LNCaP clone FGC (cell line): ENCODE measurements at regions not wholly inside any gene's neighbourhood (a gene's known extent, or its start where the extent isn't known, plus 50 kb on each side); places are given as distances from the start of the nearest gene placed in this dataset.

Experiments
- DNase-seq: peaks from one replicate; pipeline ENCODE4 v3.0.0-alpha.2; 2011; ENCODE audit warnings: low read depth
- H3K4me3 ChIP-seq: 2 replicates; pipeline ENCODE4 v1.5.1; 2011; ENCODE audit warnings: mild to moderate bottlenecking, low read depth, low read length, control low read depth
- CTCF ChIP-seq: IDR thresholded peaks from 2 replicates; pipeline ENCODE4 v1.5.1; 2012; ENCODE audit warnings: mild to moderate bottlenecking; ENCODE audit not compliant: control insufficient read depth, insufficient read depth; ENCODE audit errors: extremely low read depth

DNA sequence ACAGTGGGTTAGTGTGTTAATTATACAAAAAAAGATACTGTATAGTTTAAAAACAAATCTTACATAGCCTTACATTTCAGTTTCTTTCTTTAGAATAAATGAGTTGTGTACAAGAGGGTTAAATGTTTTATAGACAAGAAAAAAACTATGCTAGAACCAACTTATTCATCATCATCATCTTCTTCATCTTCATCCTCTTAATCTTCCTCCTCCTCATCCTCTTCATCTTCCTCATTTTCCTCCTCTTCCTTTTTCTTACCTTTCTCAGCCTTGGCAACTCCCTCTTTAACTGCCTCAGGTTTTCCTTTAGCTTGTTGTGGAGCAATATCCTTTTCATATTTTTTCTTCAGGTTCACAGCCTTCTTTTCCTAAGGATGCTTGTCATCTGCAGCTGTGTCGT is 53.7 kb downstream of the RPS12 start:
- TF ChIP-seq CTCF, result no peak
- no peak overlapping the region for H3K4me3 ChIP-seq
- DNase-seq, result no peak

GRCh38 chr6:132872923-132873322 is 58.6 kb downstream of the RPS12 start:
- H3K4me3 ChIP-seq, result no peak overlapping the region
- DNase-seq, result no peak
- no peak for TF ChIP-seq CTCF

DNA sequence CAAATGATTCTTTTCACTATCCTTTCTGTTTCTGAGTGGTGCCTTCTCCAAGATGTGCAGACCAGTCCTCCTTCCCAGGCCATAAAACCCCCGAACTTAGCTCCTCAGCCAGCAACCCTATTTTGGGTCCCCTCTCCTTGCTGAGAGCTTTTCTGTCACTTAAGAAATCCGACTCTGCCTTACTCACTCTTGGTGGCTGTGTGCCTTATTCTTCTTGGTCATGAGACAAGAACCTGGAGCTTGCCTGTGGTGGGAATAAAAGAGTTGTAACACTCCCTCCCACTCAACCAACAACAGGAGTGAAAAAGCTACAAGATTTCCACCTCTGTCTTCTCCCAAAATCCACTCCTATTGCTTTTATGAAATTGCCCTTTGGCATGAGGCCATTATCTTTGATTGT is 62.6 kb downstream of the RPS12 start:
- no peak for DNase-seq
- no peak overlapping the region for H3K4me3 ChIP-seq
- TF ChIP-seq CTCF, result no peak

GRCh38 chr6:132887204-132887603 is 72.8 kb downstream of the RPS12 start:
- DNase-seq, result no peak
- TF ChIP-seq CTCF, result no peak
- H3K4me3 ChIP-seq, result no peak overlapping the region

- no peak for DNase-seq
- H3K4me3 ChIP-seq, result no peak overlapping the region
- TF ChIP-seq CTCF, result no peak
Measured at GRCh38 chr6:132888701-132889100, 74.3 kb downstream of the RPS12 start.

- no peak overlapping the region for H3K4me3 ChIP-seq
- DNase-seq, result no peak
- TF ChIP-seq CTCF, result no peak
Measured at GRCh38 chr6:132892929-132893771, 78.8 kb downstream of the RPS12 start.
